Retina (tissue), 1 donor: ENCODE measurements at regions not wholly inside any gene's neighbourhood (a gene's known extent, or its start where the extent isn't known, plus 50 kb on each side); places are given as distances from the start of the nearest gene placed in this dataset.

Source experiments
- DNase-seq: peaks from one replicate; pipeline ENCODE4 v3.0.0-alpha.2; 2016

DNA sequence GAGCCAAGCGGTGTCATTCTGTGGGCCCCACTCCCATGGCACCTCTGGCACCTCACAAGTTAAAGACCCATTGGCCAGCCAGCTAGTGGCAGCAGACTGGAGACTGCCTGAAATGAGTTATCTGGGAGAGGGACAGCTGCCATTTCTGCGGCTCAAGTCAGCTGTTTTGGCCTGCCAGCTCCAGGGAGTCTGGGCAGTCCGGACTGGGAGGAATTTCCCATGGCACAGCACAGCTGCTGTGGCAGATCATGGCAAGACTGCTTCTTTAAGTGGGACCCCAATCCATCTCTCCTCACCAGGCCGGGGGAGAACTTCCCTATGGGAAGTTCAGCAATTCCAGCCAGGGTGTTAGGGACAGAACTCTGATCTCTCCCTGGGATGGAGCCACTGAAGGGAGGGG lies 2187.6 kb upstream of the CELF4 start:
- DNase-seq: no peak

DNA sequence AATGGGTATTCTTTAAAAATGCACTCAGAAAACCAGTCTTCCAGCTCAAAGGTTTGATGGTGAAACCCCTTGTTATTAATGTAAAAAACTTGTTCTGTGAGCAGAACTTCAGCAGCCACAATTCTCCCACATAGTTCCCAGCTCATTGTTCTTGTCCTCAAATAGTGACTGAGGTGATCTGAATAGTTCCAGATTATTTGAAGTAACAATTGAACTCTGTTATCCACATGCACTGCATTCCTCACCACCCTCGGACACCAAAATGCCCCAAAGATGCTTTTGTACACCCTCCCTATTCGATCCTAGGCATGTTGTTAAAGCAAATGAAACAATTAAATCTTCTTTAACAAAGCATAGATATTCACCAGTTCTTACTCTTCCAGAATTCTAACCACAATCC lies 2186.8 kb upstream of the CELF4 start:
- DNase-seq: peak; percentile 18

GRCh38 chr18:39751921-39752320 lies 2186.3 kb upstream of the CELF4 start:
- DNase-seq: peak; percentile 28

GRCh38 chr18:39751161-39751560 lies 2185.6 kb upstream of the CELF4 start:
- no peak for DNase-seq

DNA sequence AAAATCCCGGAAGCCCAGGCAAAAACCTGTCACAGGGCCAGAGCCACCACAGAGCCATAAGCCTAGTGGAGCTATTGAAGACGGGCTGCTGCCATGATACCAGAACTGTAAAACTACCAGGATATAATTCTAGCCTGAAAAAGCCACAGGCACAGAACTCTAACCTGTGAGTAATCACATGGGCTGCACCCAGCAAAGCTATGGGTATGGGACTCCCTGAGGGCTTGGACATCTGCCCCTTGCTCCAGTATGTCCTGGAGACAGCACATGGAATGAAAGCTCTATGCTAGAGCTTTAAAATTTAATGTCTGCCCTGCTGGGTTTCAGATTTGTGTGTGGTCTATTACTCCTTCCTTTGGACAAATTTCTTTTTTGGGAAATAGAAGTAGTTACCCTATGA lies 2183.6 kb upstream of the CELF4 start:
- DNase-seq: no peak

DNA sequence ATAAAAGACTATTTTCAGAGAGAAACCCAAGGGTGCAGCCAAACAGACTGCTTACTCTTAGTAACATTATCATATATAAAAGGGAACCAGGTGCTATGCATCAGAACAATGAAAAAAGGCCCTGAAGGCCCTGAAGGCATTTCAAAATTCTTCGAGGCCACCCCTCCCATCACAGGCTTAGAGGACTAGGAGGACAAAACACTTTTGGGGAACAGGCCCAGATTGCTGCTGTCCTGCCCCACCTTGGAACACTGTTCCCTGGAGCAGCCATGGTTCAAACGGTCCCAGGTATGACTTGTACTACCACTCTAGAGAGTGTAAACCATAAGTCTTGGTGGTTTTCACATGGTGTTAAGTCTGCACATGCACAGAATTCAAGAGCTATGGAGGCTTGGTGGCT lies 2183.1 kb upstream of the CELF4 start:
- DNase-seq: no peak

- no peak for DNase-seq
Observed at GRCh38 chr18:39746201-39746600, 2180.6 kb upstream of the CELF4 start.

DNA sequence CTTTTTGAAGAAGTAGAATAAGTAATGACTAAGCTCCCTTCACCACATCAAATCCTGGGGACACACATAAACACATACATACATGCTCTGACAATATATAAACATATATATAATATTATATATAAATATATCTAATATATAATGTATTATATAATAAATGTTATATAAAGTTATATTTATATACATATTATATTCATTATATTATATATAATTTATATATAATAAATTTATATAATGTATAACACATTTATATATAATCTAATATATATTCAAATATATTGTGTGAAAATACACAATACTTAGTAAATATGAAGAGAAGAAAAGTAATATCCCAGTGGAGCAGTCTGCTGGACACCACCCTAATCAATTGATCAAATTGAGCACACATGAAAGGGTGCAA lies 2177.9 kb upstream of the CELF4 start:
- no peak for DNase-seq

DNA sequence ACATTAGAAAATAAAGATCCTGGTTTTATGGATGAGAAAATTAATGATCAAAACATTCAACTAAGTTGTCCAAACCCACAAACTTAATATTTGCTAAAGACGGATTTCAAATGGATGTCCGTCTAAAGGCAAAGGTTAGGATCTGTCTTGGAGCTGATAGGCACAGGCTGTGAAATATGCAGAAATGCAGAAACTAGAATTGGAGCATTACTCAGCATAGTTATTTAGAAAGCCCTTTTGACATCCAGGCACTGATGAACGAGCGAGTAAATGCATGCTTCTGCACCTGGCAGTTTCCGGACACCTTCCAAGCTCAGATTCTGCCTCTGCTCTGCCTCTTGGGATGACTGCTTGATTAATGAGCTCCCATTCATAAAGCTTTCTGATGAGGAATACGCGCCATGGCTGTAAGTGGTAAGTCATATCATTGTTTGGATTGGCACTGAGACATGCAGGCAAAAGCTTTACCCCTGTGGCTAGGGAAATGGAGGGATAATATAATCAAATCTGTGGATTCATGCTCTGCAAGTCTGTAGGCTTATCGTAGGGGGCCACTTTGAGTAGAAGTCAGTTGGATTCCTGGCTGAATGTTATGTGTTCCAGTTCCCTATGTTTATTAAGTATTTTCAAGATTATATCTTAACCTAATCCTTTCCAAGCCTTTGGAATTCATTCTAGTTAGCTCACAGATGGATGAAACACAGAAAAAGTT lies 2176.3 kb upstream of the CELF4 start:
- DNase-seq: peak; percentile 8

GRCh38 chr18:39737869-39738268 lies 2172.3 kb upstream of the CELF4 start:
- no peak for DNase-seq

- DNase-seq: no peak
Observed at GRCh38 chr18:39732918-39733317, 2167.3 kb upstream of the CELF4 start.

- DNase-seq: no peak
Observed at GRCh38 chr18:39730606-39731005, 2165.0 kb upstream of the CELF4 start.

DNA sequence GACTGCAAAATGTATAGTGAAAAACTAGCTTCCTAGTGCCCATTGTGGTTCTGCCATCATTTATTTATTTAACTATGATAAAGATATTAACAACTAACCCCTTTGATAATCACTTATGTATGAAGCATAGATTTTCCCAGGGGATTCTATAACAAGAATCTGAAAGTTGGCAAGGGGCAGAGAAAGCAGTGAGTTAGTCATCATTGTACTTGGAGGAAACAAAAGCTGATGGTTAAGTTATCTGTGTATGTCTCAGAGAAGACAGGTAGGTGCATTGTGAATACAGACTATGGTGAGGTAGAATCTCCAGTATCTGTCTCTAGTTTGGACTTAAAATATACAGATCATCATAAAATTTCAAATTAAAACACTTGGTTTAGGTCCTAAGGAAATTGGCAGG lies 2159.1 kb upstream of the CELF4 start:
- DNase-seq: no peak

GRCh38 chr18:39721712-39722111 lies 2156.1 kb upstream of the CELF4 start:
- no peak for DNase-seq

GRCh38 chr18:39713961-39714360 lies 2148.4 kb upstream of the CELF4 start:
- no peak for DNase-seq

- no peak for DNase-seq
Observed at GRCh38 chr18:39711701-39712100, 2146.1 kb upstream of the CELF4 start.

DNA sequence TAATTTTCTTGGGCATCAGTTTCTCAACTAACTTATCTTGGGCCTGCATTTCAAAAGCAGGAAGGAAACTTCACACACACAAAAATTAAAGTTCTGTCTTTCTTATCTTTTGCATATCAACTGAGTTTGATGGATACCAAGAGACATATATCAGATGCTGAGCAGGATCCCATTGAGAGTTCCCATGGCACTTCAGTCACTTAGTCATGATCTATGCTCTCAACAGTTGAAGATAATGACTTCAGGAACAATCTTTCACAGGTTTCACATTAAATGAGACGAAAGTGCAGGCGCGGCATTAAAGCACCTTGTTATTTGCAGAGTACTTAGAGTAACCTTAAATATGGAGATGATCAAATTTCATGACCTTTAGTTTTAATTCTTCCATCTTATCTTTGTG lies 2139.8 kb upstream of the CELF4 start:
- DNase-seq: no peak

GRCh38 chr18:39702888-39703287 lies 2137.3 kb upstream of the CELF4 start:
- DNase-seq: no peak

- no peak for DNase-seq
Observed at GRCh38 chr18:39701839-39702238, 2136.2 kb upstream of the CELF4 start.

DNA sequence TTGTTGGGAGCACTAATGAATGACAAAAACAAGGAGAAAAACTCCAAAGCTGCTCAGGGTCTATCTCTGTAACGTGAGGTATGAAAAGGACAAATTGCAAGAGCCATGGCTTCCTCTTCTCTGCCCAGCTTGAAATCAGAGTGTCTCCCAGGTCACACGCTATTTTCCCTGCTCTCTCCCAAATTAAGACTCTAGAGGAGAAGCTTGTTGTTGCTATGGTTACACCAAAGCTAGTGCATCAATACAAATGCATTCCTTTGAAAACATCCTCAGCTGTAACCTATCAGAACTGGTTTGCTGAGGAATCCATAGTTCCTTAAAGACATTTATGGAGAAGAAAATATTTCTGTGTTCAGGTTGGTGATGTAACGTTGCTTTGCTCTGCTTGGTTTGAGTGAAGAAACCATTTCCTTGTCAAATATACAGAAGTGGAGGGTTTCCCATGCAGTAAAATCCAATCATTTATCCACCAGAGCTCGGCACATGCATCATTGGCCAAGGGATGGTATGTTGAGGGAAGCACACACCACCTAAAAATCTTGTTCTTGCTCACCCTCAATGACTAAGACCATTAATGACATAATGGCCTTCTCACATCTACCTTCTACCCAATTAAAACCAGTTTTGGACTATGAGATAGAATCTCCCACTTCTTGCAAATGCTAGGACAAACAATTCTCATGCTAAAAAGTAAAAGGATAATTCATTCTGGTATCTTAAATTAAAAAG lies 2135.6 kb upstream of the CELF4 start:
- peak; percentile 25 for DNase-seq

GRCh38 chr18:39699340-39699964 lies 2133.9 kb upstream of the CELF4 start:
- no peak for DNase-seq

GRCh38 chr18:39698436-39698835 lies 2132.8 kb upstream of the CELF4 start:
- DNase-seq: no peak

GRCh38 chr18:39693359-39693758 lies 2127.8 kb upstream of the CELF4 start:
- no peak for DNase-seq

DNA sequence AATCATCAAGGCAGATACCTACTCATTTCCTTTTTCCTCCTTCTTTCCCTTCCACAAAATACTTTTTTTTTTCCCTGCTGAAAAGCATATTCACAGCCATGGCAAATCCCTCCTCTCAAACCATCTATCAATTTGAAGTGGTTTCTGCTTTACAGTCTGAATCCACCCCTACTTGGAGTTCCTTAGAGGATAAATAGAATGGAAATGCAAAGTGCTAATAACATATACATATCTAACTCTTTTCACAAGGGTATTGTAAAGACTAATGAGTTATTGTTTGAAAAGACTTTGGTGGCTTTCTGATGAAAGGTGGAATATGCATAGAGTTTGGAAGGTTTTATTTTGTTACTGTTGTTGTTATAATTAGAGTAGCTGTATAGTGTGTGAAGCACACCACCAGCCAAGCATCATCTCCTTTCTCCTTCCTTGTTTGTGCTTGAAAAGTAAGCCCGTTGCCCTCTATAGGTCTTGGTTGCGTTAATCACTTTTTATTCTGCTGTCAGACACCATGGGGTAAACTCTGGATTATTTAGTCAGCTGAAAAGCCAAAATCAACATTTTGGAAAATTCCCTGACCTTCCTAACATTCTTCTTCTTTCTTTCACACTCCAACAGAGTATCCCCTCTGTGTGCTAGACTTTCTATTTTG lies 2126.9 kb upstream of the CELF4 start:
- DNase-seq: no peak
